ENCODE measurements at regions not wholly inside any gene's neighbourhood (a gene's known extent, or its start where the extent isn't known, plus 50 kb on each side); places are given as distances from the start of the nearest gene placed in this dataset.

- dilution Hi-C loops (cut with HindIII; ENCODE audit: low sequenced_read_pairs, unreplicated experiment): no loop called here
- H3K79me1 ChIP-seq (ENCODE audit: low read depth in 1 of 2, low read length in 2 of 2): no peaks in the 10 kb centered on the region
Measured at GRCh38 chr2:126200538-126200937, 455.4 kb upstream of the GYPC start.

More at GRCh38 chr2:126200538-126200937, 455.4 kb upstream of the GYPC start:
- H2BK5ac ChIP-seq (ENCODE audit: low read depth, low read length, poor library complexity, severe bottlenecking): no peak overlapping the region
- no peak overlapping the region for H2BK120ac ChIP-seq (ENCODE audit: low read depth, low read length)
- H4K5ac ChIP-seq (ENCODE audit: low read depth, low read length): no peak overlapping the region
- no peak overlapping the region for H3K18ac ChIP-seq (ENCODE audit: low read depth, low read length)
- H3K4me2 ChIP-seq (ENCODE audit: low read depth, low read length): no peak overlapping the region
- H3K36me3 ChIP-seq (ENCODE audit: control insufficient read depth, insufficient read depth, low read length): no peaks in the 10 kb centered on the region
- no peaks in the 10 kb centered on the region for H3K27me3 ChIP-seq (ENCODE audit: control insufficient read depth, insufficient read depth, low read length)
- no peak overlapping the region for H3K23ac ChIP-seq (ENCODE audit: low read depth, low read length)
- no peak overlapping the region for H2AK9ac ChIP-seq (replicated peaks; ENCODE audit: low read depth, low read length, poor library complexity)
- H3K56ac ChIP-seq (ENCODE audit: extremely low read depth, insufficient read depth, low read length): no peak overlapping the region
- no peak overlapping the region for H4K91ac ChIP-seq (ENCODE audit: insufficient read depth, low read depth, low read length)
- no peak for TF ChIP-seq RAD21 (IDR thresholded peaks at IDR 0.05; ENCODE audit: low read length)
- no peak for TF ChIP-seq BHLHE40 (IDR thresholded peaks at IDR 0.05; ENCODE audit: low read depth, low read length)
- no peak for TF ChIP-seq CHD1 (IDR thresholded peaks at IDR 0.05; ENCODE audit: low read depth, low read length)
- no peak for TF ChIP-seq ELK1 (IDR thresholded peaks at IDR 0.05; ENCODE audit: borderline replicate concordance, low read depth, low read length)
- TF ChIP-seq CEBPB (IDR thresholded peaks at IDR 0.05; ENCODE audit: low read depth, low read length): no peak
- no peak for TF ChIP-seq FOS (IDR thresholded peaks at IDR 0.05; ENCODE audit: low read depth, low read length)
- no peak for TF ChIP-seq RCOR1 (IDR thresholded peaks at IDR 0.05; ENCODE audit: insufficient replicate concordance, low read length)
- TF ChIP-seq MAZ (IDR thresholded peaks at IDR 0.05; ENCODE audit: borderline replicate concordance, low read depth, low read length): no peak
- TF ChIP-seq SMC3 (IDR thresholded peaks at IDR 0.05; ENCODE audit: low read depth, low read length): no peak
- TF ChIP-seq USF2 (IDR thresholded peaks at IDR 0.05; ENCODE audit: low read depth, low read length): no peak
- no peak for TF ChIP-seq POLR2A (IDR thresholded peaks at IDR 0.05; ENCODE audit: low read depth, low read length)
- TF ChIP-seq MXI1 (IDR thresholded peaks at IDR 0.05; ENCODE audit: borderline replicate concordance, low read depth, low read length): no peak
- TF ChIP-seq, protein P1, sequence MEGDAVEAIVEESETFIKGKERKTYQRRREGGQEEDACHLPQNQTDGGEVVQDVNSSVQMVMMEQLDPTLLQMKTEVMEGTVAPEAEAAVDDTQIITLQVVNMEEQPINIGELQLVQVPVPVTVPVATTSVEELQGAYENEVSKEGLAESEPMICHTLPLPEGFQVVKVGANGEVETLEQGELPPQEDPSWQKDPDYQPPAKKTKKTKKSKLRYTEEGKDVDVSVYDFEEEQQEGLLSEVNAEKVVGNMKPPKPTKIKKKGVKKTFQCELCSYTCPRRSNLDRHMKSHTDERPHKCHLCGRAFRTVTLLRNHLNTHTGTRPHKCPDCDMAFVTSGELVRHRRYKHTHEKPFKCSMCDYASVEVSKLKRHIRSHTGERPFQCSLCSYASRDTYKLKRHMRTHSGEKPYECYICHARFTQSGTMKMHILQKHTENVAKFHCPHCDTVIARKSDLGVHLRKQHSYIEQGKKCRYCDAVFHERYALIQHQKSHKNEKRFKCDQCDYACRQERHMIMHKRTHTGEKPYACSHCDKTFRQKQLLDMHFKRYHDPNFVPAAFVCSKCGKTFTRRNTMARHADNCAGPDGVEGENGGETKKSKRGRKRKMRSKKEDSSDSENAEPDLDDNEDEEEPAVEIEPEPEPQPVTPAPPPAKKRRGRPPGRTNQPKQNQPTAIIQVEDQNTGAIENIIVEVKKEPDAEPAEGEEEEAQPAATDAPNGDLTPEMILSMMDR (conservative IDR thresholded peaks at IDR 0.05; ENCODE audit: low read depth, low read length): no peak
- no peak for TF ChIP-seq NFE2L2 (IDR thresholded peaks at IDR 0.05; ENCODE audit: low read depth, low read length)
- no peak for TF ChIP-seq RFX5 (IDR thresholded peaks at IDR 0.05; ENCODE audit: low read depth, low read length)
- no peak for TF ChIP-seq MAFK (IDR thresholded peaks at IDR 0.05; ENCODE audit: low read depth, low read length)
- no TSS peak for BruUV-seq (replicated peaks)
- H3K9me3 ChIP-seq (ENCODE audit: control insufficient read depth, insufficient read depth, low read length): peaks cover 2% of the 10 kb centered on the region
- no peaks in the 10 kb centered on the region for H3K9me1 ChIP-seq (ENCODE audit: insufficient read depth, low read length)
- ATAC-seq (ENCODE audit: low read depth) (no peak), DNase-seq (no peak)
- no peak overlapping the region for H3K14ac ChIP-seq (replicated peaks; ENCODE audit: low read depth, low read length)
- CTCF ChIA-PET: no interaction called here
- no peak overlapping the region for H4K8ac ChIP-seq (ENCODE audit: low read depth in 2 of 2, low read length in 2 of 2)
- no peaks in the 10 kb centered on the region for H4K20me1 ChIP-seq (ENCODE audit: insufficient read depth, low read length)
- H3K9ac ChIP-seq (ENCODE audit: low read depth, low read length): no peak overlapping the region
- H3K4me1 ChIP-seq (ENCODE audit: control insufficient read depth, insufficient read depth, low read length): no peaks in the 10 kb centered on the region
- H3K4ac ChIP-seq (ENCODE audit: low read depth, low read length): no peak overlapping the region
- H2AK5ac ChIP-seq (ENCODE audit: low read depth, low read length): no peak overlapping the region
- H3K4me3 ChIP-seq (ENCODE audit: insufficient read depth, low read depth, low read length): no peak overlapping the region
- no peak overlapping the region for H3K27ac ChIP-seq (ENCODE audit: insufficient read depth, low read length)
- in situ Hi-C loops (cut with MboI; ENCODE audit: low sequenced_read_pairs) (no loop called here), intact Hi-C loops (cut with micrococcal nuclease) (no loop called here)
- no peak overlapping the region for H2BK20ac ChIP-seq (ENCODE audit: low read depth, low read length)
- H2AFZ ChIP-seq (replicated peaks; ENCODE audit: low read length, poor library complexity): no peak overlapping the region
- POLR2A ChIA-PET (ENCODE audit: unreplicated experiment): no interaction called here
- no peak overlapping the region for H2BK15ac ChIP-seq (ENCODE audit: low read depth, low read length)
- WGBS, 2 experiments (ENCODE audit: extremely low coverage in 2 of 2, insufficient read length in 1 of 2): no CpG with 5 or more reads among the region's 3 CpGs

Measured in IMR-90 (cell line).